OCI-LY1 (cell line): ENCODE measurements at regions not wholly inside any gene's neighbourhood (a gene's known extent, or its start where the extent isn't known, plus 50 kb on each side); places are given as distances from the start of the nearest gene placed in this dataset.

Experiments
- CTCF ChIP-seq: fragments of 200-600 bp; sonication (generic), shearing (Covaris generic); IDR thresholded peaks from 2 replicates; pipeline ENCODE4 v1.5.1; 2017; ENCODE audit warnings: mild to moderate bottlenecking, antibody characterized with exemption, low read length, moderate library complexity, mixed read lengths
- EZH2 ChIP-seq: fragments of 200-600 bp; sonication (generic), shearing (Covaris generic); IDR thresholded peaks from 2 replicates; pipeline ENCODE4 v1.8.0; 2017; ENCODE audit warnings: borderline replicate concordance, mixed run types, mild to moderate bottlenecking, antibody characterized with exemption, low read length, moderate library complexity, mixed read lengths

- no peak for TF ChIP-seq CTCF
- no peak for TF ChIP-seq EZH2
Measured at GRCh38 chr16:54744998-54745397, 185.7 kb upstream of the IRX5 start.
